Left ventricle myocardium inferior (tissue), 1 donor: ENCODE measurements at regions not wholly inside any gene's neighbourhood (a gene's known extent, or its start where the extent isn't known, plus 50 kb on each side); places are given as distances from the start of the nearest gene placed in this dataset.

Source experiments
- DNase-seq: peaks from one replicate; pipeline ENCODE4 v3.0.0-alpha.2; 2020
- H3K27ac ChIP-seq: fragments of 200-600 bp; replicated peaks from 2 replicates; pipeline ENCODE4 v1.8.0; 2021
- H3K27me3 ChIP-seq: fragments of 200-600 bp; 2 replicates; pipeline ENCODE4 v1.8.0; 2021; ENCODE audit warnings: low read depth
- H3K36me3 ChIP-seq: fragments of 200-600 bp; 2 replicates; pipeline ENCODE4 v1.8.0; 2021
- H3K4me1 ChIP-seq: fragments of 200-600 bp; 2 replicates; pipeline ENCODE4 v1.8.0; 2021
- H3K4me3 ChIP-seq: fragments of 200-600 bp; 2 replicates; pipeline ENCODE4 v1.8.0; 2021; ENCODE audit warnings: mild to moderate bottlenecking, moderate library complexity
- H3K9me3 ChIP-seq: fragments of 200-600 bp; replicated peaks from 2 replicates; pipeline ENCODE4 v1.8.0; 2021
- CTCF ChIP-seq: fragments of 200-600 bp; IDR thresholded peaks from 2 replicates; pipeline ENCODE4 v1.8.0; 2021; ENCODE audit warnings: antibody characterized with exemption, mild to moderate bottlenecking, borderline replicate concordance
- intact Hi-C: fragments of 100-400 bp; cut with micrococcal nuclease; formaldehyde crosslinking; loops from one replicate; pipeline ENCODE4 v1.11.0; 2022
- donor health status: DM: no; HTN: yes; CAD: no; lungs with severe emphysema.

DNA sequence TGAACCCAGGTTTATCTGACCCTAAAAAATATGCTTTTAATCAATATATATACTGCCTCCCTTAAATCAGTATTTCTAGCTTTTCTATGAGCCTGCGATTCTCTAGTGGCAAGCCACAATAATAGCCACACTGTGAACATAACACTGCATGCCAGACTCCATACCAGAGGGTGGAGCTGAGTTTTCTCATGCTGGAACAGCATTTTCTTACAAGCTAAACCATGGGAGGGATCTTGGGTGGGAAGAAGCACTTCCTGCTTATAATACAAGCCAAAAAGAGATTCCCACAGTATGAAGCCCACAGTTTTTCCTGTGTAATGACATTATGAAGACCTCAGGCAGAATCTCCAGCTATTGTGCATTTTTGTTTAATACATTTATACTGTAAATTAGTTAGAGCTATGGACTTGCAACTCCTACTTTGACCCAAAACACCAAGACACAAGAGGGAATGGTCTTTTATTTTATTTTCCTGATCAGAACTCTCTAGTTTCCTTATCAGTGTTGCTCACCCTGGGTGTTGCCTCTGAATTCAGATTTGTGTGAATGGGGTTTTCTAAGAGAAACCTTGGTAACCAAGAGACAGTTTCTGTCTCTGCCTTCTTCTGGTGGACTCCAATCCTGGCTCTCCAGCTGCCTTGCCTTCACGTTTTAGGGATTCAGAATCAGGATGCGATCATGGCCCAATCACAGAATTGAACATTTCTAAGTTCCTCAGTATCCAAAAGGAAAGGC, 74.5 kb upstream of the EOLA2 start:
- DNase-seq, result no peak
- H3K9me3 ChIP-seq, result no peaks in the 10 kb centered on the region
- H3K36me3 ChIP-seq, result no peaks in the 10 kb centered on the region
- H3K4me1 ChIP-seq, result no peaks in the 10 kb centered on the region
- no peak overlapping the region for H3K4me3 ChIP-seq
- TF ChIP-seq CTCF, result no peak
- H3K27me3 ChIP-seq, result no peaks in the 10 kb centered on the region
- peak overlapping the region; percentile 60 for H3K27ac ChIP-seq
- intact Hi-C loops, result no loop called here

GRCh38 chrX:150014525-150014924, 76.2 kb upstream of the EOLA2 start:
- H3K9me3 ChIP-seq, result no peaks in the 10 kb centered on the region
- intact Hi-C loops, result no loop called here
- H3K27me3 ChIP-seq, result no peaks in the 10 kb centered on the region
- no peak for TF ChIP-seq CTCF
- H3K4me3 ChIP-seq, result no peak overlapping the region
- no peak for DNase-seq
- no peaks in the 10 kb centered on the region for H3K4me1 ChIP-seq
- no peak overlapping the region for H3K27ac ChIP-seq
- H3K36me3 ChIP-seq, result no peaks in the 10 kb centered on the region

DNA sequence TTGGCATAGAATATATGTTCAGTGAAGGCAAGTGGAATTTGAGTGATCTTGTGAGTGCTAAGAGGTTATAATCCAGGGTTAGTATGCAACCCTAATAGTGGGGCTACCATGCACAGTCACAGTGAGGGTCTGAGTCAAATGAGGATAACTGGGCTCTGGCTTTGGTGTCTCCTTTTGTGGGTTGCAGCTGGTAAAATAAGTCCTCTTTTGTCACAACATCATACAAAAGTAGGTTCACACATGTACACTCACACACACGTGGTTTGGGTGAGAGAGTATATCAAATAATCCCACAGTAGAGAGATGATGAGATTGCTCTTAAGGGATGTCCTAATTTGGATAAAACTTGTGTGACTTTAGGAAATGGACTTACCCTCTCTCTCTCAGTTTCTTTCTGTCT, 79.6 kb upstream of the EOLA2 start:
- TF ChIP-seq CTCF, result no peak
- Histone ChIP-seq H3K9me3 (no peaks in the 10 kb centered on the region), H3K27me3 (no peaks in the 10 kb centered on the region), H3K4me1 (no peaks in the 10 kb centered on the region), H3K4me3 (no peak overlapping the region), H3K36me3 (no peaks in the 10 kb centered on the region), H3K27ac (no peak overlapping the region)
- DNase-seq, result no peak
- intact Hi-C loops, result no loop called here

DNA sequence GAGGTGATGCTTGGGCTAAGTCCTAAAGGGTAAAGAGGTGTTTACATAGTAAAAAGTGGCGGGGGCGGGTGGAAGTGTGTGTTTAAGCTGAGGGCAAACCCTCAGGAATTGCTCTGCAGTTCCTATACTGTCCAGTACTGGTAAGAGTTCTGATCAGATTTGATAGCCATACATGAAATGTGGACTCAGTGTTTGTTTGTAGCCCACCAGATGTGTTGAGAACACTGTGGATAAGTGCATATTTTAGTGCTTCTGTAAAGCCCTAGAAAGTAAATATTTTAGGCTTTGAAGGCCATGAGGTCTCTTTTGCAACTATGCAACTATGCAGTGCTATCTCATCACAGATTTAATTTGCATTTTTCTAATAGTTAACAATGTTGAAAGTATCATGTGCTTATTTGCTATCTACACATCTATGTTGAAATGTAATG, 80.7 kb upstream of the EOLA2 start:
- no peaks in the 10 kb centered on the region for H3K4me1 ChIP-seq
- H3K4me3 ChIP-seq, result no peak overlapping the region
- H3K36me3 ChIP-seq, result no peaks in the 10 kb centered on the region
- TF ChIP-seq CTCF, result no peak
- H3K27ac ChIP-seq, result no peak overlapping the region
- H3K27me3 ChIP-seq, result no peaks in the 10 kb centered on the region
- H3K9me3 ChIP-seq, result no peaks in the 10 kb centered on the region
- no peak for DNase-seq
- intact Hi-C loops, result no loop called here

- TF ChIP-seq CTCF, result no peak
- intact Hi-C loops, result no loop called here
- no peak overlapping the region for H3K4me3 ChIP-seq
- H3K9me3 ChIP-seq, result no peaks in the 10 kb centered on the region
- H3K36me3 ChIP-seq, result no peaks in the 10 kb centered on the region
- no peak for DNase-seq
- no peaks in the 10 kb centered on the region for H3K27me3 ChIP-seq
- no peaks in the 10 kb centered on the region for H3K4me1 ChIP-seq
- H3K27ac ChIP-seq, result no peak overlapping the region
Observed at GRCh38 chrX:150028692-150029091, 90.4 kb upstream of the EOLA2 start.
